NB4 (cell line): ENCODE measurements at regions not wholly inside any gene's neighbourhood (a gene's known extent, or its start where the extent isn't known, plus 50 kb on each side); places are given as distances from the start of the nearest gene placed in this dataset.
"Not testable (repeated sequence)": the region's sequence is repeated elsewhere in the genome, so short reads cannot be mapped to it uniquely, and the experiment has no call there.

Experiments
- DNase-seq: peaks from one replicate; pipeline ENCODE4 v3.0.0; 2010; ENCODE audit warnings: low read depth
- H3K4me3 ChIP-seq: one replicate; pipeline ENCODE4 v1.5.1; 2011; ENCODE audit warnings: mild to moderate bottlenecking, low read depth, low read length, moderate library complexity
- MYC ChIP-seq: IDR thresholded peaks from 2 replicates; pipeline ENCODE4 v1.6.1; 2011; ENCODE audit warnings: low read depth, low read length
- POLR2A ChIP-seq: IDR thresholded peaks from 2 replicates; pipeline ENCODE4 v1.6.1; 2011; ENCODE audit warnings: mild to moderate bottlenecking; ENCODE audit not compliant: insufficient read length; ENCODE audit errors: extremely low read depth
- TF ChIP-seq, protein P1 (sequence below): IDR thresholded peaks from one replicate; pipeline ENCODE4 v1.5.1; 2012; ENCODE audit warnings: low read depth, low read length
- TF ChIP-seq, protein P2 (sequence below): IDR thresholded peaks from 2 replicates; pipeline ENCODE4 v1.6.1; 2011; ENCODE audit warnings: low read depth, low read length

DNA sequence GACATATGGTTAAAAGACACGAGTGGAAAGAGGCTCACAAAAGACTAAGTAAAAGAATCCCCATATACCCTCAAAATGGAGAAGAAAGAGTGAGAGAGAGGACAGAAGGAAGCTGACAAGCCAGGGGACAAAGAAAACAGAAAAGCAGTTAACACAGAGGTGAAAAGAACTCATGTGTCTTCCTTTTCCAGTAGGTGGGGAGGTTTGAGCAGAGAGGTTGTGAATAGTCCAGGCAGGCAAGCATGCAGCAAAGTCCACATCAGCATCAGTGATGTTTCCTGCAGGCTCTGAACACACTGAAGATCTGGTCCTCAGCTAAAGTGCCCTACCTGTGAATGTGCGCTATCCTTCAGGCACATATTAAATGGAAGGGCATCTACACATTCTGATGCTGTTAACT, 196.5 kb upstream of the IRAK1BP1 start:
- DNase-seq, result no peak
- no peak overlapping the region for H3K4me3 ChIP-seq
- TF ChIP-seq POLR2A, result no peak

DNA sequence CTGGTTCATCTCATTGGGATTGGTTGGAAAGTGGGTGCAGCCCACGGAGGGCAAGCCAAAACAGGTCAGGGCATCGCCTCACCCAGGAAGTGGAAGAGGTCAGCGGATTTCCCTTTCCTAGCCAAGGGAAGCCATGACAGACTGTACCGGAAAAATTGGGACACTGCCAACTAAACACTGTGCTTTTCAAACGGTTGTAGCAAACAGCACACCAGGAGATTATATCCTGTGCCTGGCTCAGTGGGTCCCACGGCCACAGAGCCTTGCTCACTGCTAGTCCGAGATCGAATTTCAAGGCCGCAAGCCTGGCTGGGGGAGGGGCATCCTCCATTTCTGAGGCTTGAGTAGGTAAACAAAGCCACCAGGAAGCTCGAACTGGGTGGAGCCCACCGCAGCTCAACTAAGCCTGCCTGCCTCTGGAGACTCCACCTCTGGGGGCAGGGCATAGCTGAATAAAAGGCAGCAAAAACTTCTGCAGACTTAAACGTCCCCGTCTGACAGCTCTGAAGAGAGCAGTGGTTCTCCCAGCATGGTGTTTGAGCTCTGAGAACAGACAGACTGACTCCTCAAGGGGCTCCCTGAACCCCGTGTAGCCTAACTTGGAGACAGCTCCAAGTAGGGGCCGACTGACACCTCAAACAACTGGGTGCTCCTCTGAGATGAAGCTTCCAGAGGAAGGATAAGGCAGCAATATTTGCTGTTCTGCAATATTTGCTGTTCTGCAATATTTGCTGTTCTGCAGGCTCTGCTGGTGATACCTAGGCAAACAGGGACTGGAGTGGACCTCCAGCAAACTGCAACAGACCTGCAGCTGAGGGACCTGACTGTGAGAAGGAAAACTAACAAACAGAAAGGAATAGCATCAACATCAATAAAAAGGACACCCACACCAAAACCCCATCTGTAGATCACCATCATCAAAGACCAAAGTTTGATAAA, 191.0 kb upstream of the IRAK1BP1 start:
- H3K4me3 ChIP-seq, DNase-seq: not testable (repeated sequence)

DNA sequence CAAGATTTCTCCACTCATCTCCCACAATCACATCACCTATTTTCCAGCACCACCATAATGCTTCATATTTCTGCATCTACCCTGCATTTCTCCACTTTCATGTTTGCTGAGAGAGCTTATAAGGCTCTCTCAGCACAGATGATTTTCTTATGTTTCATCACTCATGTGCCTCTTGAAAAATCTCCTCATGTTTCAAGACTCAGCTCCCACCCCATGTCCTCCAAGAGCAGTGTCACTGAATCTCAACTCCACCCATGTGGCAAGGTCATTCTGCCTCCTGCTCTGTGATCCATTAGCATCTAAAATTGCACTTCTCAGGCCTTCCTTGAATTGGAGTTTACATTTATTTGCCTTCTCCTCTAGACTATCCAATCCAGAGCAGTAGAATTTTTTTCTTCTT, 178.7 kb upstream of the IRAK1BP1 start:
- DNase-seq, result no peak
- no peak overlapping the region for H3K4me3 ChIP-seq
- TF ChIP-seq POLR2A (no peak), MYC (no peak)
- TF ChIP-seq, protein P1, sequence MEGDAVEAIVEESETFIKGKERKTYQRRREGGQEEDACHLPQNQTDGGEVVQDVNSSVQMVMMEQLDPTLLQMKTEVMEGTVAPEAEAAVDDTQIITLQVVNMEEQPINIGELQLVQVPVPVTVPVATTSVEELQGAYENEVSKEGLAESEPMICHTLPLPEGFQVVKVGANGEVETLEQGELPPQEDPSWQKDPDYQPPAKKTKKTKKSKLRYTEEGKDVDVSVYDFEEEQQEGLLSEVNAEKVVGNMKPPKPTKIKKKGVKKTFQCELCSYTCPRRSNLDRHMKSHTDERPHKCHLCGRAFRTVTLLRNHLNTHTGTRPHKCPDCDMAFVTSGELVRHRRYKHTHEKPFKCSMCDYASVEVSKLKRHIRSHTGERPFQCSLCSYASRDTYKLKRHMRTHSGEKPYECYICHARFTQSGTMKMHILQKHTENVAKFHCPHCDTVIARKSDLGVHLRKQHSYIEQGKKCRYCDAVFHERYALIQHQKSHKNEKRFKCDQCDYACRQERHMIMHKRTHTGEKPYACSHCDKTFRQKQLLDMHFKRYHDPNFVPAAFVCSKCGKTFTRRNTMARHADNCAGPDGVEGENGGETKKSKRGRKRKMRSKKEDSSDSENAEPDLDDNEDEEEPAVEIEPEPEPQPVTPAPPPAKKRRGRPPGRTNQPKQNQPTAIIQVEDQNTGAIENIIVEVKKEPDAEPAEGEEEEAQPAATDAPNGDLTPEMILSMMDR, result no peak
- TF ChIP-seq, protein P2, sequence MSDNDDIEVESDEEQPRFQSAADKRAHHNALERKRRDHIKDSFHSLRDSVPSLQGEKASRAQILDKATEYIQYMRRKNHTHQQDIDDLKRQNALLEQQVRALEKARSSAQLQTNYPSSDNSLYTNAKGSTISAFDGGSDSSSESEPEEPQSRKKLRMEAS, result no peak

DNA sequence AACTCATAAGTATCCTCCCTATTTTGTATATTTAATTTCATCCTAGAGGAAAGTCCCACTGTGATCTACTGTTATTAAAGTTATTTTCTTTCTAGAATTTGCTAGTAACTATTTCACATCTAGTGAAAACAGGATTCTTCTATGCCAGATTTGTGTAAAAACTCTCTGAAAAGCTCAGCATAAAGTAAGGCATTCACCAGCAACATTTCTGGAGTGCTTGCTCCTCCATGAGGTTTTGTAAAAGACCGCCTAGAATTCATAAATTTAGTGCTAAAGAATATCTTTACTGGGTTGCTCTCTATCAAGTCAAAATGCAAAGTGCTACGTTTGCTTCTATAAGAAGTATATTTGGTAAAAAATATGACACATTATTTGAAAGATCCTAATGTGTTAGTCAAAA, 173.5 kb upstream of the IRAK1BP1 start:
- TF ChIP-seq MYC (no peak), POLR2A (no peak)
- TF ChIP-seq, protein P1, result no peak
- TF ChIP-seq, protein P2, result no peak
- DNase-seq, result no peak
- H3K4me3 ChIP-seq, result no peak overlapping the region

DNA sequence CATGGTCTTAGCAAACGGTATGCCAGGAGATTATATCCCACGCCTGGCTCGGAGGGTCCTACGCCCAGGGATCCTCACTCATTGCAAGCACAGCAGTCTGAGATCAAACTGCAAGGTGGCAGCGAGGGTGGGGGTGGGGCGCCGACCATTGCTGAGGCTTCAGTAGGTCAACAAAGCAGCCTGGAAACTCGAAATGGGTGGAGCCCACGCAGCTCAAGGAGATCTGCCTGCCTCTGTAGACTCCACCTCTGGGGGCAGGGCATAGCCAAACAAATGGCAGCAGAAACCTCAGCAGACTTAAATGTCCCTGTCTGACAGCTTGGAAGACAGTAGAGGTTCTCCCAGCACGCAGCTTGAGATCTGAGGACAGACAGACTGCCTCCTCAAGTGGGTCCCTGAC, 172.7 kb upstream of the IRAK1BP1 start:
- DNase-seq, result not testable (repeated sequence)

DNA sequence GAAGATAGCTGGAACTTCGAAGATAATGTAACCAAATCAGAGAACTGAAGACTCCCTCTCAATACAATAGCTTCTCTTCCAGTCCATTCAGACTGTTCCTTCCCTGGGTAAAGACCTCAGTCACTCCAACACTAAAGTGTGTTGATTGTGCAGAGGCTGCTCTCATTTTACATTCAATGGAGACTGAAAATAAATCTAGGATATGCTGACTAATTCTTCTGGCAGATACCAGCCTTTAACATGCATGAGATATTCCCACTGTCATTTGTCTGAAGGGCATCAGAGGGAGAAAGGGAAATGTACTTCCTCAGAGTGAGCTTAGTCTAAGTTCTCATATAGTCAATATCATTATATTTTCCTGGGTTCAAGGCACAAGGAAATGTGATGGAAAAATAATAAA, 166.4 kb upstream of the IRAK1BP1 start:
- no peak overlapping the region for H3K4me3 ChIP-seq
- DNase-seq, result no peak
- TF ChIP-seq POLR2A (no peak), MYC (no peak)
- TF ChIP-seq, protein P1, result no peak
- TF ChIP-seq, protein P2, result no peak

More for the DNA sequence above, 172.7 kb upstream of the IRAK1BP1 start:
- H3K4me3 ChIP-seq, result not testable (repeated sequence)

DNA sequence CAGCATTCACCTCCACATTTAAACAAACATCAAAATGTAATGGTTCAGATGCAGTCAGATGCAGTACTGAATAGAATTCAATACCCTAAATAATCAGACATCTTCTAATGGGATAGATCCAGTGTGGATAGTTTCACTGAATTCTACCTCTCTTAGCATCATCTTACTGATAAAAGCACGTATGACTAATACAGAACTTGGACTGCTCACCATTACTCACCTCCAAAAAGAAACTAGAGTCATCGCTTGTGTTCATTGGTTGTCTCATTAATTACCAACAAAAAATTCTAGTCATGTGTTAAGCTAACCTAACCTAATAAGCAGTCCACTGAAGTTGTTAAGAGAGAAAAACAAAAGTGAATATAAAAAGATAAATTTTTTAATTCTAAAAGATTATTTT, 165.9 kb upstream of the IRAK1BP1 start:
- no peak for DNase-seq
- H3K4me3 ChIP-seq, result no peak overlapping the region
- TF ChIP-seq POLR2A, result no peak
- TF ChIP-seq MYC, result no peak
- TF ChIP-seq, protein P1, result no peak
